ENCODE measurements at regions not wholly inside any gene's neighbourhood (a gene's known extent, or its start where the extent isn't known, plus 50 kb on each side); places are given as distances from the start of the nearest gene placed in this dataset.

GRCh38 chr9:89813482-89813881, 208.7 kb downstream of the GADD45G start:
- DNase-seq: no peak

GRCh38 chr9:89814340-89815040, 209.7 kb downstream of the GADD45G start:
- Histone ChIP-seq H3K4me1 (peaks cover 0 to 5% (median 2%) of the 10 kb centered on the region in 4 donors), H3K9me3 (no peaks in the 10 kb centered on the region), H3K36me3 (no peaks in the 10 kb centered on the region), H3K4me3 (no peak overlapping the region), H3K27ac (no peak overlapping the region), H3K27me3 (no peaks in the 10 kb centered on the region)
- in situ Hi-C loops (cut with MboI; ENCODE audit: low pct_ligation_motif_present in 1 of 4, low pct_unique_long_range_greater_than_20kb in 1 of 4, low sequenced_read_pairs in 3 of 4): no loop called here
- WGBS, 2 donors (ENCODE audit: low coverage in 1 of 2): 20 to 57% methylated on average over 1 to 9 of the region's 9 CpGs
- intact Hi-C loops (cut with DNase I; ENCODE audit: low total_unique reads): no loop called here
- TF ChIP-seq EP300 (IDR thresholded peaks at IDR 0.05; ENCODE audit: low read depth): no peak
- no peak for TF ChIP-seq POLR2AphosphoS5 (IDR thresholded peaks at IDR 0.05)
- TF ChIP-seq CTCF (IDR thresholded peaks at IDR 0.05): no peak
- no peak for TF ChIP-seq POLR2A (IDR thresholded peaks at IDR 0.05)
- no peak for DNase-seq

More at GRCh38 chr9:89813482-89813881, 208.7 kb downstream of the GADD45G start:
- TF ChIP-seq CTCF (IDR thresholded peaks at IDR 0.05) (no peak), EP300 (IDR thresholded peaks at IDR 0.05; ENCODE audit: low read depth) (no peak), POLR2A (IDR thresholded peaks at IDR 0.05) (no peak), POLR2AphosphoS5 (IDR thresholded peaks at IDR 0.05) (no peak)
- H3K36me3 ChIP-seq: no peaks in the 10 kb centered on the region
- H3K4me1 ChIP-seq: peaks cover 0 to 5% (median 2%) of the 10 kb centered on the region in 4 donors
- intact Hi-C loops (cut with DNase I; ENCODE audit: low total_unique reads) (no loop called here), in situ Hi-C loops (cut with MboI; ENCODE audit: low pct_ligation_motif_present in 1 of 4, low pct_unique_long_range_greater_than_20kb in 1 of 4, low sequenced_read_pairs in 3 of 4) (no loop called here)
- H3K4me3 ChIP-seq: no peak overlapping the region
- WGBS, 2 donors (ENCODE audit: low coverage in 1 of 2): 89% methylated on average over 5 of the region's 5 CpGs; no CpG with 5 or more reads in 1 of the 2 donors
- H3K27me3 ChIP-seq: no peaks in the 10 kb centered on the region
- H3K9me3 ChIP-seq: no peaks in the 10 kb centered on the region
- H3K27ac ChIP-seq: no peak overlapping the region

GRCh38 chr9:89815061-89815902, 210.5 kb downstream of the GADD45G start:
- DNase-seq: no peak
- intact Hi-C loops (cut with DNase I; ENCODE audit: low total_unique reads) (no loop called here), in situ Hi-C loops (cut with MboI; ENCODE audit: low pct_ligation_motif_present in 1 of 4, low pct_unique_long_range_greater_than_20kb in 1 of 4, low sequenced_read_pairs in 3 of 4) (no loop called here)
- no peak overlapping the region for H3K27ac ChIP-seq
- peaks cover 0 to 5% (median 2%) of the 10 kb centered on the region in 4 donors for H3K4me1 ChIP-seq
- H3K36me3 ChIP-seq: no peaks in the 10 kb centered on the region
- H3K9me3 ChIP-seq: no peaks in the 10 kb centered on the region
- WGBS, 2 donors (ENCODE audit: low coverage in 1 of 2): 83% methylated on average over 9 of the region's 9 CpGs; no CpG with 5 or more reads in 1 of the 2 donors
- no peak overlapping the region for H3K4me3 ChIP-seq
- no peak for TF ChIP-seq EP300 (IDR thresholded peaks at IDR 0.05; ENCODE audit: low read depth)
- TF ChIP-seq CTCF (IDR thresholded peaks at IDR 0.05): no peak
- TF ChIP-seq POLR2AphosphoS5 (IDR thresholded peaks at IDR 0.05): no peak
- TF ChIP-seq POLR2A (IDR thresholded peaks at IDR 0.05): no peak
- H3K27me3 ChIP-seq: no peaks in the 10 kb centered on the region

GRCh38 chr9:89815903-89816573, 211.2 kb downstream of the GADD45G start:
- TF ChIP-seq CTCF (IDR thresholded peaks at IDR 0.05) (no peak), EP300 (IDR thresholded peaks at IDR 0.05; ENCODE audit: low read depth) (no peak), POLR2A (IDR thresholded peaks at IDR 0.05) (no peak), POLR2AphosphoS5 (IDR thresholded peaks at IDR 0.05) (no peak)
- H3K36me3 ChIP-seq: no peaks in the 10 kb centered on the region
- no peaks in the 10 kb centered on the region for H3K9me3 ChIP-seq
- peaks cover 0 to 5% (median 2%) of the 10 kb centered on the region in 4 donors for H3K4me1 ChIP-seq
- no peak overlapping the region for H3K4me3 ChIP-seq
- 65 to 100% methylated on average over 1 to 10 of the region's 10 CpGs for WGBS, 2 donors (ENCODE audit: low coverage in 1 of 2)
- no peaks in the 10 kb centered on the region for H3K27me3 ChIP-seq
- intact Hi-C loops (cut with DNase I; ENCODE audit: low total_unique reads) (no loop called here), in situ Hi-C loops (cut with MboI; ENCODE audit: low pct_ligation_motif_present in 1 of 4, low pct_unique_long_range_greater_than_20kb in 1 of 4, low sequenced_read_pairs in 3 of 4) (no loop called here)
- no peak for DNase-seq
- no peak overlapping the region for H3K27ac ChIP-seq
